ENCODE measurements at regions not wholly inside any gene's neighbourhood (a gene's known extent, or its start where the extent isn't known, plus 50 kb on each side); places are given as distances from the start of the nearest gene placed in this dataset.

- no peak for DNase-seq (ENCODE audit: low read depth in 2 of 2)
- no peak overlapping the region for H3K27ac ChIP-seq (ENCODE audit: insufficient read depth, low read length)
- no peaks in the 10 kb centered on the region for H3K36me3 ChIP-seq (ENCODE audit: control insufficient read depth, insufficient read depth, low read length)
- H3K4me1 ChIP-seq (ENCODE audit: control insufficient read depth, extremely low read depth, insufficient read depth, low read length) = no peaks in the 10 kb centered on the region
- no peaks in the 10 kb centered on the region for H3K27me3 ChIP-seq (ENCODE audit: control insufficient read depth, insufficient read depth, low read length)
- H2AFZ ChIP-seq (ENCODE audit: low read length) = no peak overlapping the region
- no peaks in the 10 kb centered on the region for H3K9me3 ChIP-seq (ENCODE audit: control insufficient read depth, insufficient read depth, low read depth, low read length)
- H3K79me2 ChIP-seq (ENCODE audit: control insufficient read depth, insufficient read depth, low read length) = no peaks in the 10 kb centered on the region
- no peak overlapping the region for H3K9ac ChIP-seq (ENCODE audit: insufficient read depth, low read length)
- no peak overlapping the region for H3K4me2 ChIP-seq (ENCODE audit: extremely low read depth, insufficient read depth, low read length)
- H3K4me3 ChIP-seq (replicated peaks in 1 of 4; ENCODE audit: control extremely low read depth in 1 of 4, insufficient read depth in 1 of 4, low read depth in 3 of 4, low read length in 4 of 4) = no peak overlapping the region
- TF ChIP-seq EZH2 (IDR thresholded peaks at IDR 0.05; ENCODE audit: low read length, missing control alignments) (no peak), CTCF (conservative IDR thresholded peaks at IDR 0.05 in 1 of 2, IDR thresholded peaks at IDR 0.05 in 1 of 2; ENCODE audit: low read depth in 1 of 2, low read length in 2 of 2) (no peak)
- no peaks in the 10 kb centered on the region for H4K20me1 ChIP-seq (ENCODE audit: control insufficient read depth, extremely low read depth, insufficient read depth, low read length)
Measured at GRCh38 chr10:28920091-28920490, 242.8 kb downstream of the BAMBI start.

- Histone ChIP-seq H3K4me3 (replicated peaks in 1 of 4; ENCODE audit: control extremely low read depth in 1 of 4, insufficient read depth in 1 of 4, low read depth in 3 of 4, low read length in 4 of 4) (no peak overlapping the region), H3K36me3 (ENCODE audit: control insufficient read depth, insufficient read depth, low read length) (no peaks in the 10 kb centered on the region), H4K20me1 (ENCODE audit: control insufficient read depth, extremely low read depth, insufficient read depth, low read length) (no peaks in the 10 kb centered on the region), H3K9ac (ENCODE audit: insufficient read depth, low read length) (no peak overlapping the region), H3K4me1 (ENCODE audit: control insufficient read depth, extremely low read depth, insufficient read depth, low read length) (no peaks in the 10 kb centered on the region), H3K27ac (ENCODE audit: insufficient read depth, low read length) (no peak overlapping the region), H3K4me2 (ENCODE audit: extremely low read depth, insufficient read depth, low read length) (no peak overlapping the region), H3K27me3 (ENCODE audit: control insufficient read depth, insufficient read depth, low read length) (no peaks in the 10 kb centered on the region), H3K79me2 (ENCODE audit: control insufficient read depth, insufficient read depth, low read length) (no peaks in the 10 kb centered on the region), H2AFZ (ENCODE audit: low read length) (no peak overlapping the region), H3K9me3 (ENCODE audit: control insufficient read depth, insufficient read depth, low read depth, low read length) (no peaks in the 10 kb centered on the region)
- no peak for TF ChIP-seq CTCF (conservative IDR thresholded peaks at IDR 0.05 in 1 of 2, IDR thresholded peaks at IDR 0.05 in 1 of 2; ENCODE audit: low read depth in 1 of 2, low read length in 2 of 2)
- no peak for TF ChIP-seq EZH2 (IDR thresholded peaks at IDR 0.05; ENCODE audit: low read length, missing control alignments)
- peak in 1 of 2 donors; percentile 84 for DNase-seq (ENCODE audit: low read depth in 2 of 2)
Measured at GRCh38 chr10:28922127-28922526, 244.8 kb downstream of the BAMBI start.

GRCh38 chr10:28922861-28923260 lies 245.5 kb downstream of the BAMBI start:
- no peaks in the 10 kb centered on the region for H3K79me2 ChIP-seq (ENCODE audit: control insufficient read depth, insufficient read depth, low read length)
- H3K4me1 ChIP-seq (ENCODE audit: control insufficient read depth, extremely low read depth, insufficient read depth, low read length) = no peaks in the 10 kb centered on the region
- no peak for DNase-seq (ENCODE audit: low read depth in 2 of 2)
- H3K36me3 ChIP-seq (ENCODE audit: control insufficient read depth, insufficient read depth, low read length) = no peaks in the 10 kb centered on the region
- TF ChIP-seq EZH2 (IDR thresholded peaks at IDR 0.05; ENCODE audit: low read length, missing control alignments) (no peak), CTCF (conservative IDR thresholded peaks at IDR 0.05 in 1 of 2, IDR thresholded peaks at IDR 0.05 in 1 of 2; ENCODE audit: low read depth in 1 of 2, low read length in 2 of 2) (no peak)
- H3K27me3 ChIP-seq (ENCODE audit: control insufficient read depth, insufficient read depth, low read length) = no peaks in the 10 kb centered on the region
- no peaks in the 10 kb centered on the region for H4K20me1 ChIP-seq (ENCODE audit: control insufficient read depth, extremely low read depth, insufficient read depth, low read length)
- no peak overlapping the region for H3K4me2 ChIP-seq (ENCODE audit: extremely low read depth, insufficient read depth, low read length)
- no peaks in the 10 kb centered on the region for H3K9me3 ChIP-seq (ENCODE audit: control insufficient read depth, insufficient read depth, low read depth, low read length)
- H3K27ac ChIP-seq (ENCODE audit: insufficient read depth, low read length) = no peak overlapping the region
- H3K9ac ChIP-seq (ENCODE audit: insufficient read depth, low read length) = no peak overlapping the region
- H3K4me3 ChIP-seq (replicated peaks in 1 of 4; ENCODE audit: control extremely low read depth in 1 of 4, insufficient read depth in 1 of 4, low read depth in 3 of 4, low read length in 4 of 4) = no peak overlapping the region
- H2AFZ ChIP-seq (ENCODE audit: low read length) = no peak overlapping the region

Measured in fibroblast of lung (primary cell).